A549 (cell line): ENCODE measurements at regions not wholly inside any gene's neighbourhood (a gene's known extent, or its start where the extent isn't known, plus 50 kb on each side); places are given as distances from the start of the nearest gene placed in this dataset.

Experiments used
- ATAC-seq, 2 experiments: fragments of 200-7000 bp in 1 of 2; fragments of >200 bp in 1 of 2; cut with Nextera tagmentation in 1 of 2; cut with Tn5 transposase in 1 of 2; 3 replicates each; pipeline versions ENCODE4 v1.8.0 to v1.9.1; 2018 to 2020; ENCODE audit warnings: mild to moderate bottlenecking in 1 of 2, moderate library complexity in 1 of 2
- CTCF ChIA-PET: fragments of 300-600 bp; sonication (Branson Sonifier 250); formaldehyde crosslinking; extraction: SDS; loops from one replicate; lab custom pipeline; 2021; ENCODE audit warnings: antibody characterized with exemption, inconsistent platforms; lab: Yijun Ruan, JAX
- POLR2A ChIA-PET: fragments of 350-600 bp; formaldehyde crosslinking; extraction: SDS; loops from one replicate; lab custom pipeline; 2021; ENCODE audit warnings: antibody characterized with exemption, inconsistent platforms; lab: Yijun Ruan, JAX
- DNase-seq, 2 experiments: peaks; one replicate each; pipeline versions ENCODE4 v3.0.0 to v3.0.0-alpha.2; 2011 to 2016; ENCODE audit warnings: low read depth in 1 of 2, low spot score in 1 of 2
- FAIRE-seq: peaks from 2 replicates; lab custom pipeline; 2011; peaks lifted over from hg19 to GRCh38; lab: Jason Lieb, UNC
- H3K27ac ChIP-seq, 2 experiments: fragments of >200 bp; sonication (Bioruptor Twin); formaldehyde crosslinking; 3 replicates each; pipeline ENCODE4 v1.5.1; 2016 to 2017
- H3K4me1 ChIP-seq: fragments of >200 bp; sonication (Bioruptor Twin); formaldehyde crosslinking; 3 replicates; pipeline ENCODE4 v1.6.1; 2016
- H3K4me2 ChIP-seq: fragments of >200 bp; sonication (Bioruptor Twin); formaldehyde crosslinking; 3 replicates; pipeline ENCODE4 v1.6.1; 2016
- H3K4me3 ChIP-seq: fragments of >200 bp; sonication (Bioruptor Twin); formaldehyde crosslinking; 3 replicates; pipeline ENCODE4 v1.5.1; 2016
- H3K9me3 ChIP-seq: fragments of >200 bp; sonication (Bioruptor Twin); formaldehyde crosslinking; 3 replicates; pipeline ENCODE4 v1.6.1; 2016
- ATOH8 ChIP-seq: fragments of 250-450 bp; sonication (Bioruptor Pico); IDR thresholded peaks from 2 replicates; pipeline ENCODE4 v1.5.0; 2020; ENCODE audit warnings: low read depth, mild to moderate bottlenecking, moderate library complexity
- BCL3 ChIP-seq: fragments of >200 bp; sonication (Bioruptor Twin); formaldehyde crosslinking; IDR thresholded peaks from 3 replicates; pipeline ENCODE4 v1.6.1; 2016
- BHLHE40 ChIP-seq: IDR thresholded peaks from 2 replicates; pipeline ENCODE4 v1.6.1; 2012; ENCODE audit warnings: low read depth, low read length, inconsistent platforms
- CTCF ChIP-seq: fragments of >200 bp; sonication (Bioruptor Twin); formaldehyde crosslinking; IDR thresholded peaks from 3 replicates; pipeline ENCODE4 v1.5.1; 2016
- EHMT2 ChIP-seq: fragments of 200-600 bp; sonication (generic); IDR thresholded peaks from 2 replicates; pipeline ENCODE4 v1.6.1; 2016; ENCODE audit warnings: antibody characterized with exemption, low read depth, mild to moderate bottlenecking, moderate library complexity
- ESRRA ChIP-seq: fragments of 150-350 bp; IDR thresholded peaks from 2 replicates; pipeline ENCODE4 v1.6.1; 2014; ENCODE audit warnings: mild to moderate bottlenecking, low read length, borderline replicate concordance
- FOSB ChIP-seq: fragments of 250-450 bp; sonication (Bioruptor Pico); IDR thresholded peaks from 2 replicates; pipeline ENCODE4 v1.5.0; 2020; ENCODE audit warnings: mild to moderate bottlenecking, moderate library complexity
- FOXS1 ChIP-seq: fragments of 250-450 bp; sonication (Bioruptor Pico); IDR thresholded peaks from 2 replicates; pipeline ENCODE4 v1.5.0; 2020; ENCODE audit warnings: mild to moderate bottlenecking, moderate library complexity
- GATA3 ChIP-seq: IDR thresholded peaks from 2 replicates; pipeline ENCODE4 v1.6.1; 2012; ENCODE audit warnings: borderline replicate concordance
- HDAC2 ChIP-seq: fragments of 200-600 bp; sonication (generic); IDR thresholded peaks from 2 replicates; pipeline ENCODE4 v1.6.1; 2016
- HEYL ChIP-seq: fragments of 250-450 bp; sonication (Bioruptor Pico); IDR thresholded peaks from 2 replicates; pipeline ENCODE4 v1.8.0; 2021; ENCODE audit warnings: mild to moderate bottlenecking, moderate library complexity
- JUN ChIP-seq, 2 experiments: fragments of >200 bp; sonication (Bioruptor Twin); formaldehyde crosslinking; IDR thresholded peaks; 2 replicates in 1 of 2; 3 replicates in 1 of 2; pipeline ENCODE4 v1.6.1; 2016 to 2017
- KDM1A ChIP-seq: fragments of 200-600 bp; sonication (generic); IDR thresholded peaks from 2 replicates; pipeline ENCODE4 v1.6.1; 2016; ENCODE audit warnings: low read depth, mild to moderate bottlenecking
- MAX ChIP-seq: IDR thresholded peaks from 2 replicates; pipeline ENCODE4 v1.6.1; 2012
- MAZ ChIP-seq: fragments of 150-350 bp; IDR thresholded peaks from 2 replicates; pipeline ENCODE4 v1.6.1; 2014; ENCODE audit warnings: antibody characterized with exemption, low read depth, low read length, borderline replicate concordance
- NFE2L2 ChIP-seq: fragments of 150-350 bp; conservative IDR thresholded peaks from 2 replicates; pipeline ENCODE4 v1.6.1; 2014; ENCODE audit warnings: low read length
- NR3C1 ChIP-seq: fragments of >200 bp; sonication (Bioruptor Twin); formaldehyde crosslinking; IDR thresholded peaks from 3 replicates; pipeline ENCODE4 v1.6.1; 2017
- POLR2A ChIP-seq: IDR thresholded peaks from 2 replicates; pipeline ENCODE4 v1.6.1; 2012; ENCODE audit warnings: mild to moderate bottlenecking, low read length
- POLR2AphosphoS2 ChIP-seq: conservative IDR thresholded peaks from 2 replicates; pipeline ENCODE4 v1.6.1; 2012; ENCODE audit warnings: low read length, improper control_type of control experiment, inconsistent platforms
- RARB ChIP-seq: fragments of 250-450 bp; sonication (Bioruptor Pico); IDR thresholded peaks from 2 replicates; pipeline ENCODE4 v1.8.0; 2021; ENCODE audit warnings: mild to moderate bottlenecking, moderate library complexity
- RFX5 ChIP-seq: fragments of 450-650 bp; IDR thresholded peaks from 2 replicates; pipeline ENCODE4 v1.7.1; 2014; ENCODE audit warnings: antibody characterized with exemption, mild to moderate bottlenecking, moderate library complexity
- RNF2 ChIP-seq: fragments of 200-600 bp; sonication (generic); IDR thresholded peaks from 2 replicates; pipeline ENCODE4 v1.6.1; 2016; ENCODE audit warnings: low read depth, mild to moderate bottlenecking, antibody characterized with exemption, moderate library complexity, borderline replicate concordance
- TP53 ChIP-seq: fragments of 250-450 bp; sonication (Bioruptor Pico); IDR thresholded peaks from 2 replicates; pipeline ENCODE4 v1.5.0; 2021; ENCODE audit warnings: mild to moderate bottlenecking, moderate library complexity
- ZC3H11A ChIP-seq: fragments of 450-650 bp; IDR thresholded peaks from 2 replicates; pipeline ENCODE4 v1.6.1; 2014; ENCODE audit warnings: antibody characterized with exemption, mild to moderate bottlenecking
- WGBS: methylation state at CpG from one replicate; pipeline ENCODE4 v1.1.6; 2017; ENCODE audit errors: missing lambda C conversion rate; 5-methylcytosine and 5-hydroxymethylcytosine counted together

GRCh38 chr4:53705151-53705764, 114.0 kb upstream of the LNX1 start:
- ChIA-PET CTCF (interaction anchor here (1.3 to 2.6 kb wide), 4 partner anchors 11 to 528 kb away, joined by 3 to 23 read pairs (median 7); no protein-coding TSS in a partner anchor), POLR2A (no interaction called here)
- Histone ChIP-seq H3K4me2 (no peak overlapping the region), H3K4me1 (peaks cover 27% of the 10 kb centered on the region), H3K4me3 (no peak overlapping the region), H3K9me3 (no peaks in the 10 kb centered on the region), H3K27ac (peak overlapping the region in 1 of 2 experiments; percentile 22; a peak in 1 of 6 replicates)
- FAIRE-seq: no peak
- TF ChIP-seq HDAC2 (no peak), POLR2A (no peak), MAZ (no peak), HEYL (no peak), RFX5 (no peak), KDM1A (no peak), ZC3H11A (no peak)
- DNase-seq: no peak
- ATAC-seq: no peak
- WGBS: 76% methylated on average over 3 of the region's 3 CpGs

GRCh38 chr4:53704329-53704728, 113.0 kb upstream of the LNX1 start:
- WGBS: 87% methylated on average over 2 of the region's 2 CpGs
- no peak for ATAC-seq
- POLR2A ChIA-PET: no interaction called here
- Histone ChIP-seq H3K9me3 (no peaks in the 10 kb centered on the region), H3K4me3 (no peak overlapping the region)
- CTCF ChIA-PET: interaction anchor here (0.6 to 1.3 kb wide), 3 partner anchors 204 to 514 kb away, joined by 3 read pairs; no protein-coding TSS in a partner anchor
- TF ChIP-seq JUN (IDR thresholded peaks at IDR 0.05) (no peak), ATOH8 (CRISPR knock-in tag) (no peak), NR3C1 (no peak), EHMT2 (no peak), KDM1A (no peak), FOSB (CRISPR knock-in tag) (no peak), RARB (CRISPR knock-in tag) (no peak), NFE2L2 (no peak), ESRRA (no peak), FOXS1 (CRISPR knock-in tag) (no peak), CTCF (no peak), POLR2AphosphoS2 (no peak), GATA3 (no peak), BHLHE40 (no peak), MAX (no peak), TP53 (no peak), RNF2 (no peak), BCL3 (no peak)
- TF ChIP-seq, all 56 proteins: peak for 0
- Histone ChIP-seq H3K27ac (no peak overlapping the region), H3K4me2 (no peak overlapping the region), H3K4me1 (peaks cover 27% of the 10 kb centered on the region)
- DNase-seq (no peak), FAIRE-seq (no peak)
